Activated naive CD8-positive, alpha-beta T cell treated with anti-CD3 and anti-CD28 coated beads for 36 hours (primary cell): ENCODE measurements at regions not wholly inside any gene's neighbourhood (a gene's known extent, or its start where the extent isn't known, plus 50 kb on each side); places are given as distances from the start of the nearest gene placed in this dataset.
"Not testable (repeated sequence)": the region's sequence is repeated elsewhere in the genome, so short reads cannot be mapped to it uniquely, and the experiment has no call there.

Experiments
- DNase-seq: peaks from one replicate; pipeline ENCODE4 v3.0.0; 2021
- H3K27ac Mint-ChIP-seq: one replicate; pipeline ENCODE4 v1.8.0; 2022; ENCODE audit warnings: mild to moderate bottlenecking, moderate library complexity, mixed read lengths
- H3K27me3 Mint-ChIP-seq: one replicate; pipeline ENCODE4 v1.8.0; 2022; ENCODE audit warnings: mild to moderate bottlenecking, mixed read lengths
- H3K36me3 Mint-ChIP-seq: one replicate; pipeline ENCODE4 v1.8.0; 2021; ENCODE audit warnings: mild to moderate bottlenecking, mixed read lengths
- H3K4me1 Mint-ChIP-seq: one replicate; pipeline ENCODE4 v1.8.0; 2021; ENCODE audit warnings: mixed read lengths
- H3K4me3 Mint-ChIP-seq: one replicate; pipeline ENCODE4 v1.8.0; 2022; ENCODE audit warnings: mild to moderate bottlenecking, moderate library complexity, mixed read lengths
- H3K9me3 Mint-ChIP-seq: one replicate; pipeline ENCODE4 v1.8.0; 2022; ENCODE audit warnings: mixed read lengths

- Mint-ChIP-seq H3K27ac (no peak overlapping the region), H3K27me3 (peaks cover 3% of the 10 kb centered on the region), H3K4me3 (no peak overlapping the region), H3K9me3 (peaks cover 2% of the 10 kb centered on the region), H3K36me3 (no peaks in the 10 kb centered on the region), H3K4me1 (no peaks in the 10 kb centered on the region)
- no peak for DNase-seq
Observed at GRCh38 chr3:132084982-132085381, 50.2 kb upstream of the CPNE4 start.

- Mint-ChIP-seq H3K9me3 (no peaks in the 10 kb centered on the region), H3K36me3 (no peaks in the 10 kb centered on the region)
- no peak for DNase-seq
Observed at GRCh38 chr3:132087356-132087755, 52.5 kb upstream of the CPNE4 start.

GRCh38 chr3:132088291-132088690 is 53.5 kb upstream of the CPNE4 start:
- DNase-seq = no peak
- Mint-ChIP-seq H3K36me3 (no peaks in the 10 kb centered on the region), H3K4me3 (no peak overlapping the region), H3K27me3 (peaks cover 3% of the 10 kb centered on the region), H3K27ac (no peak overlapping the region), H3K9me3 (no peaks in the 10 kb centered on the region), H3K4me1 (no peaks in the 10 kb centered on the region)

More at GRCh38 chr3:132087356-132087755, 52.5 kb upstream of the CPNE4 start:
- Mint-ChIP-seq H3K27ac (no peak overlapping the region), H3K4me3 (no peak overlapping the region), H3K4me1 (no peaks in the 10 kb centered on the region), H3K27me3 (peaks cover 3% of the 10 kb centered on the region)

GRCh38 chr3:132090921-132091320 is 56.1 kb upstream of the CPNE4 start:
- no peaks in the 10 kb centered on the region for H3K27me3 Mint-ChIP-seq

GRCh38 chr3:132116601-132117000 is 81.8 kb upstream of the CPNE4 start:
- DNase-seq = no peak
- H3K27me3 Mint-ChIP-seq = peaks cover 5% of the 10 kb centered on the region
- no peaks in the 10 kb centered on the region for H3K4me1 Mint-ChIP-seq
- H3K27ac Mint-ChIP-seq = no peak overlapping the region
- no peak overlapping the region for H3K4me3 Mint-ChIP-seq
- no peaks in the 10 kb centered on the region for H3K36me3 Mint-ChIP-seq
- peaks cover 2% of the 10 kb centered on the region for H3K9me3 Mint-ChIP-seq

More at GRCh38 chr3:132090921-132091320, 56.1 kb upstream of the CPNE4 start:
- H3K36me3 Mint-ChIP-seq = no peaks in the 10 kb centered on the region
- H3K4me1 Mint-ChIP-seq = no peaks in the 10 kb centered on the region
- H3K9me3 Mint-ChIP-seq = no peaks in the 10 kb centered on the region
- H3K4me3 Mint-ChIP-seq = no peak overlapping the region
- H3K27ac Mint-ChIP-seq = no peak overlapping the region
- DNase-seq = no peak

- no peak for DNase-seq
- Mint-ChIP-seq H3K27me3 (peaks cover 5% of the 10 kb centered on the region), H3K9me3 (peaks cover 2% of the 10 kb centered on the region), H3K36me3 (no peaks in the 10 kb centered on the region), H3K27ac (no peak overlapping the region), H3K4me3 (no peak overlapping the region), H3K4me1 (no peaks in the 10 kb centered on the region)
Observed at GRCh38 chr3:132117642-132118041, 82.8 kb upstream of the CPNE4 start.

GRCh38 chr3:132119531-132119930 is 84.7 kb upstream of the CPNE4 start:
- Mint-ChIP-seq H3K27ac (no peak overlapping the region), H3K4me3 (no peak overlapping the region), H3K9me3 (peaks cover 2% of the 10 kb centered on the region), H3K27me3 (peaks cover 5% of the 10 kb centered on the region), H3K36me3 (no peaks in the 10 kb centered on the region), H3K4me1 (no peaks in the 10 kb centered on the region)
- DNase-seq = no peak

- Mint-ChIP-seq H3K36me3 (no peaks in the 10 kb centered on the region), H3K4me1 (no peaks in the 10 kb centered on the region), H3K4me3 (no peak overlapping the region), H3K9me3 (no peaks in the 10 kb centered on the region), H3K27me3 (peaks cover 2% of the 10 kb centered on the region), H3K27ac (no peak overlapping the region)
- no peak for DNase-seq
Observed at GRCh38 chr3:132124096-132124495, 89.3 kb upstream of the CPNE4 start.

- no peak overlapping the region for H3K4me3 Mint-ChIP-seq
- no peak overlapping the region for H3K27ac Mint-ChIP-seq
- no peaks in the 10 kb centered on the region for H3K36me3 Mint-ChIP-seq
- no peaks in the 10 kb centered on the region for H3K4me1 Mint-ChIP-seq
- no peaks in the 10 kb centered on the region for H3K9me3 Mint-ChIP-seq
- H3K27me3 Mint-ChIP-seq = no peaks in the 10 kb centered on the region
- DNase-seq = no peak
Observed at GRCh38 chr3:132124651-132125284, 90.0 kb upstream of the CPNE4 start.

GRCh38 chr3:132134611-132135010 is 99.8 kb upstream of the CPNE4 start:
- DNase-seq = no peak
- Mint-ChIP-seq H3K27ac (no peak overlapping the region), H3K36me3 (no peaks in the 10 kb centered on the region), H3K4me1 (no peaks in the 10 kb centered on the region), H3K9me3 (peaks cover 2% of the 10 kb centered on the region), H3K4me3 (no peak overlapping the region), H3K27me3 (peaks cover 12% of the 10 kb centered on the region)

GRCh38 chr3:132135628-132136333 is 101.0 kb upstream of the CPNE4 start:
- H3K36me3 Mint-ChIP-seq = no peaks in the 10 kb centered on the region
- no peak overlapping the region for H3K27ac Mint-ChIP-seq
- H3K4me3 Mint-ChIP-seq = no peak overlapping the region
- no peaks in the 10 kb centered on the region for H3K4me1 Mint-ChIP-seq
- H3K9me3 Mint-ChIP-seq = peaks cover 4% of the 10 kb centered on the region
- peaks cover 12% of the 10 kb centered on the region for H3K27me3 Mint-ChIP-seq
- DNase-seq = no peak

GRCh38 chr3:132136334-132136716 is 101.5 kb upstream of the CPNE4 start:
- no peak overlapping the region for H3K27ac Mint-ChIP-seq
- no peak for DNase-seq
- peaks cover 12% of the 10 kb centered on the region for H3K27me3 Mint-ChIP-seq
- H3K4me1 Mint-ChIP-seq = no peaks in the 10 kb centered on the region
- H3K9me3 Mint-ChIP-seq = peaks cover 4% of the 10 kb centered on the region
- H3K4me3 Mint-ChIP-seq = no peak overlapping the region
- no peaks in the 10 kb centered on the region for H3K36me3 Mint-ChIP-seq

GRCh38 chr3:132136902-132137301 is 102.1 kb upstream of the CPNE4 start:
- not testable (repeated sequence) for H3K9me3 Mint-ChIP-seq, H3K27ac Mint-ChIP-seq, H3K4me1 Mint-ChIP-seq, DNase-seq, H3K4me3 Mint-ChIP-seq, H3K36me3 Mint-ChIP-seq
- H3K27me3 Mint-ChIP-seq = peaks cover 12% of the 10 kb centered on the region

GRCh38 chr3:132145833-132146232 is 111.0 kb upstream of the CPNE4 start:
- Mint-ChIP-seq H3K4me1 (no peaks in the 10 kb centered on the region), H3K27me3 (no peaks in the 10 kb centered on the region), H3K36me3 (no peaks in the 10 kb centered on the region), H3K4me3 (no peak overlapping the region), H3K27ac (no peak overlapping the region), H3K9me3 (no peaks in the 10 kb centered on the region)
- DNase-seq = no peak

- Mint-ChIP-seq H3K27ac (no peak overlapping the region), H3K4me3 (no peak overlapping the region), H3K4me1 (no peaks in the 10 kb centered on the region), H3K36me3 (no peaks in the 10 kb centered on the region), H3K9me3 (no peaks in the 10 kb centered on the region), H3K27me3 (peaks cover 10% of the 10 kb centered on the region)
- no peak for DNase-seq
Observed at GRCh38 chr3:132154619-132155018, 119.8 kb upstream of the CPNE4 start.

GRCh38 chr3:132159145-132159544 is 124.3 kb upstream of the CPNE4 start:
- no peak overlapping the region for H3K27ac Mint-ChIP-seq
- H3K27me3 Mint-ChIP-seq = peaks cover 7% of the 10 kb centered on the region

More at GRCh38 chr3:132159145-132159544, 124.3 kb upstream of the CPNE4 start:
- no peak for DNase-seq
- no peaks in the 10 kb centered on the region for H3K4me1 Mint-ChIP-seq
- no peaks in the 10 kb centered on the region for H3K9me3 Mint-ChIP-seq
- H3K36me3 Mint-ChIP-seq = no peaks in the 10 kb centered on the region
- H3K4me3 Mint-ChIP-seq = no peak overlapping the region
